ENCODE measurements at regions not wholly inside any gene's neighbourhood (a gene's known extent, or its start where the extent isn't known, plus 50 kb on each side); places are given as distances from the start of the nearest gene placed in this dataset.

GRCh38 chr3:177890359-177890683, 645.9 kb upstream of the KCNMB2 start:
- TF ChIP-seq CTCF (conservative IDR thresholded peaks at IDR 0.05) (no peak), ZFX (IDR thresholded peaks at IDR 0.05) (no peak)

All from C4-2B (cell line).